ENCODE measurements at regions not wholly inside any gene's neighbourhood (a gene's known extent, or its start where the extent isn't known, plus 50 kb on each side); places are given as distances from the start of the nearest gene placed in this dataset.
A peak's percentile ranks its signal among the peaks of the same experiment; 100 is the strongest.
"Not testable (repeated sequence)": the region's sequence is repeated elsewhere in the genome, so short reads cannot be mapped to it uniquely, and the experiment has no call there.

DNA sequence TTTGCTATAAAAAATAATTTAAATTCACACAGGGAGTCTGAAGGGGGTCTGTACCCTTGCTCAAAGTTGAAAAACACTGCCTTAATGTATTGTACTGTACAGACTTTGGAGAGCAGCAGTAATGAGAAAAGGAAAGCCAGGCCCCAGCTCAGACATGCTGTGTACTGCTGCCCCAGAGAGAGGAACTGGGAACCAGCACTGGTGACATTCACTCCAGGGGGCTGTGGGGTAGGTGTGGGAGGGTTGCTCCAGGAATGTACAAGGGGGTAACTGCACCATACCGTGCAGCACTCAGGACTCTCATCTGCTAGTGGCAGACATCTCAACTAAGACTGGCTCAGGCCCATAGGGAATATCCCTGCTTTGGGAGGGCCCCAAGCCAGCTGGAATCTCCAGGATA, 146.0 kb upstream of the RMP24 start:
- no peak for DNase-seq (ENCODE audit: low read depth)

- no peak for DNase-seq (ENCODE audit: low read depth)
These were observed 145.1 kb upstream of the RMP24 start for GRCh38 chr18:35827275-35827902.

DNA sequence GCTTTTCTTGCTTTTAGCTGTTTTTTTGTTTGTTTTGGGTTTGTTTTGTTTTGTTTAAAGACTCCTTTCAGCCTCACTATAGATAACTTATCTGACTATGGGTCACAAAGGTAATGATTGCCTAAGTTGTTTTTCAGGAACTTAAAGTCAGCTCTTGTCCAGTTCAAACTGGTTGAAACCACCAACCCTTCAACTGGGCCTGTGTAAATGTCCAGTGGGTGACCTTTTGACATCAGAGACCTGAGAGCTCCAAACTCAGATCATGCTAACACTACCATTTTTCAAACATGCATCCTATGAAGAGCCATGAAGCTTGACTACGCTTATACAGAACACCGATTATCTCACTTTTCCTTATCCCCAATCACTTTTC, 144.6 kb upstream of the RMP24 start:
- DNase-seq (ENCODE audit: low read depth) = no peak

GRCh38 chr18:35828591-35828990, 143.9 kb upstream of the RMP24 start:
- DNase-seq (ENCODE audit: low read depth) = no peak

DNA sequence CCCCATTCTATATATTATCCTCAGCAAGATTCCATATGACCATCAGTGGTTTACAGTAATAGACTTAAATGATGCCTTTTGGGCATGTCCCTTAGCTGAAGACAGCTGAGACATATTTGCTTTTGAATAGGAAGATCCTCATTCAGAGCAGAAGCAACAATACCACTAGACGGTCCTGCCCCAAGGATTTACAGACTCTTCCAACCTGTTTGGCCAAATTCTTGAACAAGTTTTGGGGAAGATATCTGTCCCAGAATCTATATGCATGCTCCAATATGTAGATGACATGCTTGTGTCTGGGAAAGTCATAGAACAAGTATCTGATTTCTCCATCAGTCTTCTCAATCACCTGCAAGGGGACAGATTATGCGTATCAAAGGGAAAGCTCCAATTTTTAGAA, 137.1 kb upstream of the RMP24 start:
- DNase-seq (ENCODE audit: low read depth) = no peak

DNA sequence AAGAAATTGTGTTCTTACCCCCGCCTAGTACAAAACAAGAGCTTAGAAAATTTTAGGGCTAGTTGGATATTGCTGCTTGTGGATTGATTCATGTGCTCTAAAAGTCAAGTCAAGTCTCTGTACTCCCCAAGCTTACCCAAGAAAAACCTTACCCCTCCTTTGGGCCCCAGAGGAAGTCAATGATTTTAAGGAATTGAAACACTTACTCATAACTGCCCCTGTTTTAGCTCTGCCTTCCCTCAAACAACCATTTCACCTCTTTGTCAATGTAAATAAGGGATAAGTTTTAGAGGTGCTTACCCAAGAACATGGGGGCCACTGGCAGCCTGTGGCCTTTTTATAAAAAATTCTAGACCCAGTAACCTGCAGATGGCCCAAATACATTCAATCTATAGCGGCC, 136.6 kb upstream of the RMP24 start:
- DNase-seq (ENCODE audit: low read depth) = no peak

GRCh38 chr18:35836932-35837331, 135.5 kb upstream of the RMP24 start:
- DNase-seq (ENCODE audit: low read depth) = no peak

GRCh38 chr18:35837922-35838496, 134.5 kb upstream of the RMP24 start:
- no peak for DNase-seq (ENCODE audit: low read depth)

DNA sequence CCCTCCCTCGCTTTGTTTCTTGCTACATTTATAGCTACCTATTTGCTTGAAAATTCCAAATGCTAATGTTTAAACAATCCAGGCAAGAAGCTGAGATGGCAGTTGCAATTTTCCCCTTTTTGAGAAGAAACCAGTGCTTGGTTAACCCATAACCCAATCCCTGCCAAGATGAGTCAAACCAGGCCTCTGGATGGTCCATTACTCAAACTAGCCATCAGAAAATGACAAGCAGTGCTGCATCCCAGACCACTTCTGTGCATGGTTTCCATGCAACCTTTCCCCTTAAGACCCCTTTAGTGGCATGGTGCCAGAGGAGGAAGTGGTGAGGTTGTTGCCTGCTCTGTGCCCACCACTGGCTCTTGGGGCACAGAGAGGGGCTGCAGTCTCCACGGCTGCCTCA, 131.2 kb upstream of the RMP24 start:
- no peak for DNase-seq (ENCODE audit: low read depth)

- DNase-seq (ENCODE audit: low read depth) = no peak
These were observed 129.9 kb upstream of the RMP24 start for GRCh38 chr18:35842536-35842935.

GRCh38 chr18:35848321-35848720, 124.2 kb upstream of the RMP24 start:
- not testable (repeated sequence) for DNase-seq (ENCODE audit: low read depth)

- DNase-seq (ENCODE audit: low read depth) = not testable (repeated sequence)
These were observed 123.2 kb upstream of the RMP24 start for GRCh38 chr18:35849241-35849640.

GRCh38 chr18:35851286-35851970, 121.1 kb upstream of the RMP24 start:
- DNase-seq (ENCODE audit: low read depth) = no peak

DNA sequence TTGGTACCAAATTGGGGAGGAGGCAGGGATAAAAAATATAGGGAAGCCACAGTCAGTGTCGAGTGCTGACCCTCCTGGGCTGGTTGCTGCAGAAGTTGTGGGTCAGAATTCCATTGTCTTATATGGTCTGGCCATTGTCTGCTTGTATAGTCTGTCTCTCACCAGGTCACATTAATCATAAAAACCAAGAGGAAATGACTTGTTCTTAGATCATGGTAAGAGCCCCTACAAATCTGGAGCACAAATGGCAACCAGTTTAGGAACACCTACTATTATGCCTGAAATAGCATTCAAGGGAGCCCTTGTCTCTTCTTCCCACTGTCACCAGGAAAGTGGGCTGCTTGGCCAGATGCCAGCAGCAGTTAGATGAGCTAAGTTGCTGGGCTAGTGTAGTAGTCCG, 119.7 kb upstream of the RMP24 start:
- no peak for DNase-seq (ENCODE audit: low read depth)

- no peak for DNase-seq (ENCODE audit: low read depth)
These were observed 118.4 kb upstream of the RMP24 start for GRCh38 chr18:35854095-35854494.

DNA sequence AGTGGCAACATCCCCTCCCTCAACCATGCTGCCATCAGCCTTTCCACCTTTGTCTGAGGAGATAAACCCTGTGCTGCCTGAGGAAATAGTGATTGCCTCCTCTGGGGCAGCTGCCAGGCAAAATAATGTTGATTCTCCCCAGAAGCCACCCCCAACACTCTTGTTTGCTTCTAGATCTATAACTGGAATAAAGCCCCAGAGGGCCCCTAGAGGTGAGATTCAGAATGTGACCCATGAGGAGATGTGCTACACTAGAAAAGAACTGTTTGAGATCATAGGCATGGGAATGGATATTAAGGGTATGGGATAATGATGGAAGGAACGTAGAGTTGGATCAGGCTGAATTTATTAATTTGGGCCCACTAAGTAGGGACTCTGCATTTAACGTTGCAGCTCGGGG, 116.3 kb upstream of the RMP24 start:
- no peak for DNase-seq (ENCODE audit: low read depth)

DNA sequence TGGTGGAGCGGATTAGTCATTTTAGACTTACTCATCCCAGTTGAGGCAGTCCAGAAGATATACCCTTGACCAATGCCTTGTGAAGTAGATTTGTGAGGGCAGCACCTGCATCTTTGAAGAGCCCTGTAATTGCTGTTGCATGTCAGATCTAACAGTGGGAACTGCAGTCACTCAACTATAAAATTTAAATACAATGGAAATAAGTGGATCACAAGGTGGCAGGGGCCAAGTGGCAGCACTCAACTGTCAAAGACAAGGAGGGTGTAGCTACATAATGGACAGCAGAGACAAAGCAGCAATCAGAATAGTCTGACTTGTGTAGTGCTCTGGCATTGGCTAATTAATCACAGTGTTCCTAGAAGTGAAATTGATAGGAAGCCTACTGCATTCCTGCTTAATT, 115.8 kb upstream of the RMP24 start:
- DNase-seq (ENCODE audit: low read depth) = not testable (repeated sequence)

DNA sequence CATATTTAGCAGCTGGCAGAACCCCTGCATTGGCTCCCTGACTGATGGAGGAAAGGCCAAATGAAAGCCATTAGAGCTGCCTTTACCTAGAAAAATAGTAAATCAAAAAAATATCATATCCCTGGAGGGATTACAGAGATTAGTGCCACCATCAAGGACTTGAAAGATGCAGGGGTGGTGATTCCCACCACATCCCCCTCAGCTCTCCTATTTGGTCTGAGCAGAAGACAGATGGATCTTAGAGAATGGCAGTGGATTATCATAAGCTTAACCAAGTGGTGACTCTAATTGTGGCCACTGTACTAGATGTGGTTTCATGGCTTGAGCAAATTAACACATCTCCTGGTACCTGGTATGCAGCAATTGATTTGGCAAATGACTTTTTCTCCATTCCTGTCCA, 114.9 kb upstream of the RMP24 start:
- DNase-seq (ENCODE audit: low read depth) = not testable (repeated sequence)

- peak; percentile 93 for DNase-seq (ENCODE audit: low read depth)
These were observed 110.9 kb upstream of the RMP24 start for GRCh38 chr18:35861367-35862118.

DNA sequence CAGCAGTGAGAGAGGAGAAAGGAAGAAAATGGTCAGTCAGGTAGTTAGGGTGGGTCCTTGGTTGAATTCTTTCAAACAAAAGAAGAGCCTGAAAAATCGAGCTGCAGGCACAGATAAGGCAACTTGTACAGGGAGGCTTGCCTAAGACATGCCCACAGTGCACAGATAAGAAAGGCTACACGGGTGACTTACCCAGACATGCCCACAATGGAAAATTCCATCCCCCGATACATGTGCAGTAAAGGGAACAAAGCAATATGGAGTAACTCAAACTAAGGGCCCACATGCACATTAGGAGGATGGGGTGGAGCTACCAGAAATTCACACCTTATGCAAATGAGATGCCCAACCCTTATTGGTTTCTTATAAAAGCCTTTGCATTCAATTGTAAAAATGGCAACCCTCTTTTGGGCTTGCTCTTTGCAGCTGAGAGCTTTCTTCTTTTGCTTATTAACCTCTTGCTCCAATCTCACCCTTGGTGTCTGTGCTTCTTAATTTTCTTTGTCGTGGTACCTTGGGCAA, 110.3 kb upstream of the RMP24 start:
- DNase-seq (ENCODE audit: low read depth) = no peak

DNA sequence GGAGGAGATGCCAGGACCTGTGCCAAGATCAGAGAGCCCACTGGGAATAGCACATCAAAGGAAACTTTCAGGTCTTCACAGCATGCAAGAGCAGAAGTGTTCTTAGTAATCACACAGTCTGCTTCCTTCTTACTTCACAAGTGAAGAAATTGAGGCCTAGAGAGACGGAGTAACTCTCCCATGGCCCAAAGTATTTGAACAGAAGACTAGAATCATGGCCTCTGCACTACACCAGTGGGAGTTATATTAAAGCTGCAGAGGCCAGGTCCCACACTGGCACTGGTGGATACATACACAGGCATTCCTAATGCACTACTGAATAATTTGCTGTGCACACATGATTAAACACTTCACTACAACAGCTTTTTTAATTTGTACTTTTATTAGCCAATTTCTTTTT, 107.6 kb upstream of the RMP24 start:
- no peak for DNase-seq (ENCODE audit: low read depth)

DNA sequence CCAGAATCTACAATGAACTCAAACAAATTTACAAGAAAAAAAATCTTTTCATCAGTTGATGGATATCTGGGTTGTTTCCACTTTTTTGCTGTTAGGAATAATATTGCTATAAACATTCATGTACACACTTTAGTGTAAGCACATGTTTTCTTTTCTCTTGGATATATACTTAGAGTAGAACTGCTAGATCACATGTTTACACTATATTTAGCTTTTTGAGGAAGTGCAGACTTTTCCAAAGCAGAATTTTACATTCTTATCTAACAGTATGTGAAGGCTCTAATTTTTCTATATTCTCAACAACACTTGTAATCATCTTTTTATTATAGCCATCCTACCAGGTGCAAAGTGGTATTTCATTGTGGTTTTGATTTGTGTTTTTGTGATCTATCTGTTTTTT, 103.6 kb upstream of the RMP24 start:
- no peak for DNase-seq (ENCODE audit: low read depth)

Data from myocyte (in vitro differentiated cells).